ENCODE measurements at regions not wholly inside any gene's neighbourhood (a gene's known extent, or its start where the extent isn't known, plus 50 kb on each side); places are given as distances from the start of the nearest gene placed in this dataset.

GRCh38 chr2:103437161-103437560, 675.3 kb downstream of the TMEM182 start:
- no peak for DNase-seq
- intact Hi-C loops (cut with DNase I) = no loop called here

GRCh38 chr2:103445347-103445746, 683.5 kb downstream of the TMEM182 start:
- intact Hi-C loops (cut with DNase I) = no loop called here
- no peak for DNase-seq

DNA sequence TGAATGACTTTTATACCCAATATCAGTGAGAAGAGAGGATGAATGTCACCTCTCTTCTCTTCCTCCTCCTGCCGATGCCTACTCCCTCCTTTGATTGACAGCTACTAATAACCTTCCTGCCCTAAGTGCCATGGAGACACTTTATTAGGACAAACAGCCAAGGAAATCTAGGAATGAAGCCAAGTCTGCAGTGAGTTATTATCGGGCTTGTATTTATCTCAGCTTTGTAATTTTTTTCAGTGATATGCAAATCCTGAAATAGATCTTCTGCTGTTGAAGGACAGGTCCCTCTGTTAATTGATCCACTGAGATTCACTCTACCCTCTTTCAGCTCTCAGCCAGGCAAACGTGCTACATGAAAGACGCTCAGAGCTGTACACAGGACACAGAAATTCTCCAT, 686.7 kb downstream of the TMEM182 start:
- no peak for DNase-seq
- intact Hi-C loops (cut with DNase I) = no loop called here

DNA sequence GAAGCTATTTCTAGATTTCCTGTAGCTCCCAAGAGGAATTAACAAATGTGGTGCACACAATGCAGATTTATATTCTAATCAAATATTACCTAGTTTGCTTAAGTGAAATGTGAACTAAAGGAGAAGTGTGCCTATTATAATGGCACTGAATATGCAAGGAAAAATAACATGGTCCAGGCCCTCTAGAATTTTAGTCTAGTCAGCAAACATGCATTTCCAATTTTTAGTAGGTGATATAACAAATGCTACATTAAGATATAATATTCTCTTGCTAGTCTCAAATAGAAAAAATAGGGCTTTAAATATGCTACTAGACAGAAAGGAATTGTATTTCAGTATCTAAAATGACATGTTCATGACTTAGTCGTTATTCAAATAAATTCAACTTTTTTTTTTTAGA, 689.5 kb downstream of the TMEM182 start:
- intact Hi-C loops (cut with DNase I) = no loop called here
- no peak for DNase-seq

DNA sequence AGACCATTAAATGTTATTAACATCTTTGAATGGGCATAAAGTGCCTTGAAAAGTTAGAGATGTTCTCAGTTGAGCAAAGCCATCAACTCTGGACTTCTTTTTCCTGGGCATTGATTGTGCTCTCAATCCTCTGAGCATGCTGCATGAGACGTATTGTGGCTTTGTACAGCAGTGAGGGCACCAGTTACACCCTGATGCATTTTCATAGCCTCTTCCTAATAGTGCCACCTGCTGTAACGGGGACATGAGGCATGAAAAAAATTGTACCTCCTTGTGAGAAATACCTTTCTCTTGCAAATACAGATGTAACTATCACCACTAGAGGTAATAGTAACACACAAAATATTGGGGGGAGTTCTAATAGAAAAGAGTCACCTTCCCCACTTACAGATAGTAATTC, 697.5 kb downstream of the TMEM182 start:
- DNase-seq = peak in 1 of 42 donors; percentile 4

GRCh38 chr2:103462101-103462500, 700.3 kb downstream of the TMEM182 start:
- intact Hi-C loops (cut with DNase I) = no loop called here

More for the DNA sequence above, 697.5 kb downstream of the TMEM182 start:
- intact Hi-C loops (cut with DNase I) = no loop called here

DNA sequence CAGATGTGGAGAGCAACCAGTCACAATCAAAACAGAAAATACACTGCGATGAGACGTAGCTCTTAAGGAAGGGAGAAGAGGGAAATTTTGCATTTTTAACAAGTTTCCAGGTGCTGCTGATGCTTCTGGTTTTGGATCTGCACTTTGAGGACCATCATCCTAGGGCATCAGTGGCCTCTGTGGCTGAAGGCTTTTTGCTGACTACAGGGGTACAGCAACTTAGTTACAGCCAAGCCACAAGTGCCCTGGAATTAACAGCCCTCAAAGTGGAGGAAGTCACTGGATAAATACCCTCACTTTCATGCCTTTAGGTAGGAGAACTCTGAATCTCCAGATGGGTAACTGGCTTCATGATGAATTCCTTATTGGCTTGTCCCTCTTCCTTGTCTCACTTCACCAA, 700.9 kb downstream of the TMEM182 start:
- intact Hi-C loops (cut with DNase I) = no loop called here
- DNase-seq = no peak

More at GRCh38 chr2:103462101-103462500, 700.3 kb downstream of the TMEM182 start:
- no peak for DNase-seq

DNA sequence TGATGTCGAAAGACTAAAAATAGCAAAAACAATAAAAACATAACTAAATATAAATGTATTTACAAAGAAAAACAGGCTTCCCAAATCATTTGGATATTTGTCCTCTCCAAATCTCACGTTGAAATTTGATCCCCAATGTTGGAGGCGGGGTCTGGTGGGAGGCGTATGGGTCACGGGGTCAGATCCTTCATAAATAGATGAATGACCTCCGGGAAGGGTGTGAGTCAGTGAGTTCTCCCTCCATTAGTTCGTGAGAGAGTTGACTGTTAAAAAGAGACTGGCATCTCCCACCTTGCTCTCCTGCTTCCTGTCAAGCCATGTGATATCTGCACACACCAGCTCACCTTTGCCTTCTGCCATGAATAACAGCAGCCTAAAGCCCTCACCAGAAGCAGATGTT, 703.0 kb downstream of the TMEM182 start:
- DNase-seq = no peak
- intact Hi-C loops (cut with DNase I) = no loop called here

DNA sequence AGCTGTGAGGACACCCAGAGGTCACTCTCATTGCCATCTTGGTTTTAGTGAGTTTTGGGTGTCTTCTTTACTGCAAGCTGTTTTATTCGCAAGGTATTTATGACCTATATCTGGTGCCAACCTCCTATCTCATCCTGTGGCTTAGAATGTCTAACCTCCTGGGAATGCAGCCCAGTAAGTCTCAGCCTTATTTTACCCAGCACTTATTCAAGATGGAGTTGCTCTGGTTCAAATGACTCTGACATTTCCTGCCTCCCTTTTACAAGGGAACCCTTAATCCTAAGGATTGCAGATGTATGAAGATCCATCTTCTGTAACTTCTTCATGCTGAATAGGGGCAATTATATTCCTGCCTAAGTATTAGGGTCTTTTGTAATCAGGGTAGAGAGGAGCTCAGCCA, 708.0 kb downstream of the TMEM182 start:
- DNase-seq = no peak
- intact Hi-C loops (cut with DNase I) = no loop called here

- intact Hi-C loops (cut with DNase I) = no loop called here
- peak in 2 of 42 donors; percentile 9 to 14 for DNase-seq
Measured at GRCh38 chr2:103484906-103485305, 723.1 kb downstream of the TMEM182 start.

GRCh38 chr2:103496850-103497249, 735.0 kb downstream of the TMEM182 start:
- intact Hi-C loops (cut with DNase I) = no loop called here
- no peak for DNase-seq

DNA sequence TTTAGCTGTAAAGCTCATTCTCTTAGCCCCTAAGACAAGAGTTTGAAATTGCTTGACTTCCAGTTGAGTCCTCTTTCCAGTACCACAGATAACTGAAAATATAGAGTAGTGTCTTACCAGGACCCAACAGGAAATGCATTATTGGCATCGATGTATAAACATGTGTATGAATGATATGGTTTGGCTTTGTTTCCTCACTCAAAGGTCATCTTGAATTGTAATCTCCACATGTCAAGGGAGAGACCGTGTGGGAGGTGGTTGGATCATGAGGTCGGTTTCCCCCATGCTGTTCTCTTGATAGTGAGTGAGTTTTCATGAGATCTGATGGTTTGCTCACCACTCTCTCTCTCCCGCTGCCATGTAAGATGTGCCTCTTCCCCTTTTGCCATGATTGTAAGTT, 745.0 kb downstream of the TMEM182 start:
- DNase-seq = no peak
- intact Hi-C loops (cut with DNase I) = no loop called here

- intact Hi-C loops (cut with DNase I) = no loop called here
- DNase-seq = no peak
Measured at GRCh38 chr2:103512442-103512841, 750.6 kb downstream of the TMEM182 start.

DNA sequence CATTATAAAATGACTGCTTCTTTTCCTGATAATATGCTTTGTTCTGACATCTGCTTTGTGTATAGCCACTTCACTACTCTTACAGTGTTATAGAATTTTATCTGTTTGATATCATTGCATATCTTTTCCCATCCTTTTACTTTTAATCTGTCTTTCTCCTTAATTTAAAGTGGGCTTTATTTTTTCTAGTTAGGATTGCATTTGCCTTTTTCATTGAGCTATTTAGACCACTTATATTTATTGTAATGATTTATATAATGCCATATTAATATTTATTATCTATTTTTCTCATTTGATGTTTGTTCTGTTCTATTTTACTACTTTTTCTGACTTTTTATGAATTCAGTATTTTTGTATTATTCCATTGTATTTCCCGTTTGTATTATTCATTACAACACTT, 758.7 kb downstream of the TMEM182 start:
- DNase-seq = no peak
- intact Hi-C loops (cut with DNase I) = no loop called here

- no peak for DNase-seq
- intact Hi-C loops (cut with DNase I) = no loop called here
Measured at GRCh38 chr2:103525756-103526155, 763.9 kb downstream of the TMEM182 start.

DNA sequence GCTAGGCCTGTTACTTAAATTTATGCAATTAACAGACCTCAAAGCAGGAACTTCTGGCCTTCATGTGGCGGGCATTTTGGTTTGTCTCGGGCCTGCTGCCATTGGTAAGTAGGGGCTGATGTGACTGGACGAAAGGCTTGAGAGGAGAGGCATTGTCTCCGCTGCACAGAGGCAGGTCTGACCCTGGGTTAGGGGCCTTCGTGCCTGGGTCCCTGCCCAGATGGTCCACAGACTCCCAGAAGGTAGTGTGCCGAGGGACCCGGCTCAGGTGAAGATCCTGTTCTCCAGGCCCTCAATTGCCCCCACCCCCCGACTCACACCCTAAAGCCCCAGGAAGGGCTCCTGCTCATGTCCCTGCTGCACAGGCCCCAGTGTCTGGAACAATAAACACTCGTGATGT, 764.9 kb downstream of the TMEM182 start:
- no peak for DNase-seq
- intact Hi-C loops (cut with DNase I) = no loop called here

DNA sequence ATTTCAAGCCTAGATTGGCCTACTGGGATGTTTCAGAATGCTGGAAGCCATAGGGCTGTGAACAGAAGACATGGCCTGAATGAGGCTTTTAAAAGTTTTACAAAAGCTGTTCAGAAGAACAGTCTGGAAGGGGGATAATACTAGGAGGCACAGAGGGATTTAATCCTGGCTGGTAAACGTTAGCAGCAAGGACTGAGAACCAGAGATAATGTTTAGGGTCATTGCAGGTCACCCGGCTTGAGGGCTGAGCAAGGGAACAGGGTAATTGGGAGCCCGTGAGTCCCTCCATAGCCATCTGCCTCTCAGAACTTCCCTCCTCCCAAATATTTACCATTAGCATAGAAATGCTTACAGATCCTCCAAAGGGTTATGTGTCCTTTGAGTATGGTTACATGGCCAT, 765.4 kb downstream of the TMEM182 start:
- DNase-seq = no peak
- intact Hi-C loops (cut with DNase I) = no loop called here

- intact Hi-C loops (cut with DNase I) = no loop called here
- peak in 1 of 42 donors; percentile 15 for DNase-seq
Measured at GRCh38 chr2:103529798-103530502, 768.1 kb downstream of the TMEM182 start.

- intact Hi-C loops (cut with DNase I) = no loop called here
- DNase-seq = no peak
Measured at GRCh38 chr2:103552775-103553174, 790.9 kb downstream of the TMEM182 start.

DNA sequence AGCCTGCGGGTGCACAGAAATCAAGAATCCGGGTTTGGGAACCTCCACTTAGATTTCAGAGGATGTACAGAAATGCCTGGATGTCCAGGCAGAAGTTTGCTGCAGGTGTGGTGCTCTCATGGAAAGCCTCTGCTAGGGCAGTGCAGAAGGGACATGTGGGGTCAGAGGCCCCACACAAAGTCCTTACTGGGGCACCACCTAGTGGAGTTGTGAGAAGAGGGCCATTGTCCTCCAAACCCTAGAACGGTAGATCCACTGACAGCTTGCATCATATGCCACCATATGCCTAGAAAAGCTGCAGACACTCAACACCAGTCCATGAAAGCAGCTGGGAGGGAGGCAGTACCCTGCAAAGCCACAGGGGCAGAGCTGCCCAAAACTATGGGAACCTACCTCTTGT, 833.0 kb downstream of the TMEM182 start:
- intact Hi-C loops (cut with DNase I) = no loop called here
- DNase-seq = no peak

GRCh38 chr2:103605071-103605780, 843.4 kb downstream of the TMEM182 start:
- DNase-seq = no peak
- intact Hi-C loops (cut with DNase I) = no loop called here

Data from head of caudate nucleus (tissue), 42 donors.